Bronchial epithelial cell (primary cell): ENCODE measurements at regions not wholly inside any gene's neighbourhood (a gene's known extent, or its start where the extent isn't known, plus 50 kb on each side); places are given as distances from the start of the nearest gene placed in this dataset.

Experiments used
- DNase-seq: peaks from one replicate; pipeline ENCODE4 v3.0.0-alpha.2; 2010; ENCODE audit warnings: low read depth
- FAIRE-seq: peaks from 2 replicates; lab custom pipeline; 2011; peaks lifted over from hg19 to GRCh38; lab: Jason Lieb, UNC
- H3K27me3 ChIP-seq: 2 replicates; pipeline ENCODE4 v1.5.1; 2011; ENCODE audit warnings: low read length; ENCODE audit not compliant: control insufficient read depth, insufficient read depth
- H3K36me3 ChIP-seq: 2 replicates; pipeline ENCODE4 v1.5.1; 2011; ENCODE audit warnings: low read length; ENCODE audit not compliant: control insufficient read depth, insufficient read depth
- H3K4me3 ChIP-seq: 2 replicates; pipeline ENCODE4 v1.5.1; 2011; ENCODE audit warnings: mild to moderate bottlenecking, low read depth, low read length, control low read depth
- CTCF ChIP-seq: IDR thresholded peaks from 2 replicates; pipeline ENCODE4 v1.5.1; 2011; ENCODE audit warnings: mild to moderate bottlenecking, moderate library complexity, low read length, control low read depth, inconsistent platforms; ENCODE audit not compliant: insufficient read depth, severe bottlenecking

DNA sequence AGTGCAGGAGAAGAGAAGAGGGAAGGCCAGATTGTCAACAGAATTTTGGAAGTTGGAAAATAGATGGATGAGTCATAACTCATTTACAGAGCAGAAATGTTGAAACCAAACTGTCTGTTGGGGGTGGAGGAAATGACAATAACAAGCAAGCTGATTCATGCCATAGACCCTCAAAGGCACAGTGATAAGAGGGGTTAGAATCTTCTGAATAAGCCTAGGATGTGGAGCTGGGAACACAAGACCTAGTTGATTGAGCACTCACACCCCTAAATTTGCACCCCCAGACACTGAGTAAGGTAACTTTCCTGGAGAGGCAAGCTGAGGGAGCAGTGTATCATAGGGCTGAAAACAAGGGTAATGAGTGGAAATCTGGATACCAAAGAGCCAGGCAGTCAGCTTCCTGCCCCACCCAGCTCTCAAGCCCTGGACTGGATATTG lies 141.4 kb downstream of the SCG2 start:
- Histone ChIP-seq H3K4me3 (no peak overlapping the region), H3K27me3 (no peaks in the 10 kb centered on the region), H3K36me3 (no peaks in the 10 kb centered on the region)
- no peak for TF ChIP-seq CTCF
- no peak for FAIRE-seq
- peak; percentile 79 for DNase-seq

DNA sequence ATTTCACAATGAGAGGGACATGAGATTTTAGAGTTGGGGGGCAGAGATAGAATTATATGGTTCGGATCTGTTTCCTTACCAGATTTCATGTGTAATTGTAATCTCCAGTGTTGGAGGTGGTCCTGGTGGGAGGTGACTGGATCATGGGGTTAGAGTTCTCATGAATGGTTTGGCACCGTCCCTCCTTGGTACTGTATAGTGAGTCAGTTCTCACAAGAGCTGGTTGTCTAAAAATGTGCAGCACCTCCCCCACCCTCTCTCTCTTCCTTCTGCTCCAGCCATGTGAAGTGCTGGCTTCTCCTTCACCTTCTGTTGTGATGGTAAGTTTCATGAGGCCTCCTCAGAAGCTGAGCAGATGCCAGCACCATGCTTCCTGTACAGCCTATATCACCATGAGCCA lies 138.1 kb downstream of the SCG2 start:
- Histone ChIP-seq H3K4me3 (no peak overlapping the region), H3K27me3 (no peaks in the 10 kb centered on the region), H3K36me3 (no peaks in the 10 kb centered on the region)
- FAIRE-seq (no peak), DNase-seq (no peak)
- TF ChIP-seq CTCF, result no peak

DNA sequence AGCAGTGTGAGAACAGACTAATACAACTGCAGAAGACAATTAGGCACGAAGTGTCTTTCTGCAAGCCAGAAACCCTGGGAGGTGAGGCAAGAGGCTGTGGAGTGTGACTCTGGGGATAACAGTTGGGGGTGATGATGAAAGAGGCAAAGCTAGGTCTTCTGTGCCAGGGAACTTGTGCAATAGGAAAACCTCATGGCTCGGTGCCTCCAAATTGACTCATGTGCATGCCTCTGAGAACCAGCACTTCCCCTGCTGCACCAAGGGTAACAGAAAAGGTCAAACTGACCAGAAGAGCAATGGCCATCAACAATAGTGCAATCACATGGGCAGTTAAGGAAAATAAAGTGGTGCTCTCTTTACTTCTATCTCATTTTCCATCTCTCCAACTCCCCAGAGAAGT lies 136.4 kb downstream of the SCG2 start:
- peak; percentile 18 for FAIRE-seq
- DNase-seq, result peak; percentile 95
- TF ChIP-seq CTCF, result no peak
- Histone ChIP-seq H3K36me3 (no peaks in the 10 kb centered on the region), H3K4me3 (no peak overlapping the region), H3K27me3 (no peaks in the 10 kb centered on the region)

DNA sequence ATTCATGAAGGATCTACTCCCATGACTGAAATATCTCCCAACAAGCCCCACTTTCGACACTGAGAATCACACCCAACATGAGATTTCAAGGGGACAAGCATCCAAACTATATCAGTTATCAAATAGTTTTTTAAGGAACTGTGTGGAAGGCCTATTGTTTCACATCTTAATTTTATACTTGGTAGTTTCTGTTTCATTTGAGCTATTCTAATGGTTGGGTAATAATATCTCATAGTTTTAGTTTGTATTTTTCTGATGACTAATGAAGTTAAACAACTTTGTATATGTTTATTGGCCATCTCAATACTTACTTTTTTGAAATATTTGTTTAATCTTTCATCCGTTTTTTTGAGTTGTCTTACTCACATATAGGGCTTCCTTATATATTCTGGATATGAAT lies 135.0 kb downstream of the SCG2 start:
- FAIRE-seq (no peak), DNase-seq (peak; percentile 8)
- TF ChIP-seq CTCF, result no peak
- Histone ChIP-seq H3K4me3 (no peak overlapping the region), H3K27me3 (no peaks in the 10 kb centered on the region), H3K36me3 (no peaks in the 10 kb centered on the region)

- peak; percentile 67 for DNase-seq
- TF ChIP-seq CTCF, result no peak
- FAIRE-seq, result no peak
- H3K36me3 ChIP-seq, result no peaks in the 10 kb centered on the region
- no peak overlapping the region for H3K4me3 ChIP-seq
- H3K27me3 ChIP-seq, result no peaks in the 10 kb centered on the region
Observed at GRCh38 chr2:223469270-223470046, 132.7 kb downstream of the SCG2 start.

DNA sequence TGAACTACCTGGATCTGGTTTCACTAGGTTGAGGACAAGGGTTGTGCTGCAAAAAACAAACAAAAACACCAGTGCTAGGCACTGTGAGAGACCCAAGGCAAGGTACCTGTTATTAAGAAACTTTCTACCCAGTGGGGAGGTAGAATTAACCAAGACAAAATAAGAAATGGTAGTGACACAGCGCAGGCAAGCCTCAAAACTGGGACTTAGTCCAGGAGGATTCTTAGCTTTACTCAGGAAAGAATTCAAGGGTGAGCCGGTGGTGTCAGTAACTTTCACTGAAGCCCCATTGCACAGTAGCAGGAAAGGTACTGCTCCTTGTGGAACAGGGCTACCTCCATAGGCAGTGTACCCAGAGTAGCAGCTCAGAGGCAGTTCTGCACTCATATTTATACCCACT lies 131.6 kb downstream of the SCG2 start:
- no peak for TF ChIP-seq CTCF
- FAIRE-seq, result no peak
- H3K4me3 ChIP-seq, result no peak overlapping the region

More for the DNA sequence above, 131.6 kb downstream of the SCG2 start:
- Histone ChIP-seq H3K27me3 (no peaks in the 10 kb centered on the region), H3K36me3 (no peaks in the 10 kb centered on the region)
- no peak for DNase-seq
